Keratinocyte (primary cell): ENCODE measurements at regions not wholly inside any gene's neighbourhood (a gene's known extent, or its start where the extent isn't known, plus 50 kb on each side); places are given as distances from the start of the nearest gene placed in this dataset.

Experiments used
- EZH2 ChIP-seq: IDR thresholded peaks from one replicate; pipeline ENCODE4 v1.6.1; 2012; ENCODE audit warnings: inconsistent platforms, mild to moderate bottlenecking, low read length, moderate library complexity
- TF ChIP-seq, protein P1 (sequence below), 3 experiments: IDR thresholded peaks in 1 of 3; conservative IDR thresholded peaks in 1 of 3; optimal IDR thresholded peaks in 1 of 3; 2 replicates in 2 of 3; 3 replicates in 1 of 3; pipeline versions ENCODE3 to v1.5.1; 2011; ENCODE audit warnings: low read length in 3 of 3, mild to moderate bottlenecking in 3 of 3, moderate library complexity in 2 of 3, control low read depth in 1 of 3, inconsistent platforms in 1 of 3; ENCODE audit not compliant: insufficient read depth in 2 of 3; ENCODE audit errors: extremely low read depth in 1 of 3

DNA sequence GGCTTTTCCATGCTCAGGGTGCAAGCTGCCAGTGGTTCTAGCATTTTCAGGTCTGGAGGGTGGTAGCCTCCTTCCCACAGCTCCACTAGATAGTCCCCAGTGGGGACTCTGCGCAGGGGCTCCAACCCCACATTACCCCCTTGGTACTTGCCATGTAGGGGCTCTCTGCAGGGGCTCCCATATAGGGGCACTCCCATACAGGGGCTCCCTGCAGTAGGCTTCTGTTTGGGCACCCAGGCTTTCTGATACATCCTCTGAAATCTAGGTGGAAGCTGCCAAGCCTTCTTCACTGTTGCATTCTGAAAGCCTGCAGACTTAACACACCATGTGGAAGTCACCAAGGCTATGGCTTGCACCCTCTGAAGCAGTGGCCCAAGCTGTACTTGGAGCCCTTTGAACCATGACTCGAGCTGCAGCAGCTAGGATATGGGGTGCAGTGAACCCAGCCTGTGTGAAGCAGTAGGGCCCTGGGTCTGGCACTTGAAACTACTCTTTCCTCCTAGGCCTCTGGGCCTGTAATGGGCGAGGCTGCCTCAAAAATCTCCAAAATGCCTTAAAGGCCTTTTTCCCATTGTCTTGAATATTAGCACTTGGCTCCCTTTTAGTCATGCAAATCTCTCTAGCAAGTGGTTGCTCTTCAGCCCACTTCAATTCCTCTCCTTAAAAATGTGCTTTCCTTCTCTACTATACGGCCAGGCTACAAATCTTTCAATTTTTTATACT, 96.4 kb downstream of the TPRA1 start:
- TF ChIP-seq, protein P1, sequence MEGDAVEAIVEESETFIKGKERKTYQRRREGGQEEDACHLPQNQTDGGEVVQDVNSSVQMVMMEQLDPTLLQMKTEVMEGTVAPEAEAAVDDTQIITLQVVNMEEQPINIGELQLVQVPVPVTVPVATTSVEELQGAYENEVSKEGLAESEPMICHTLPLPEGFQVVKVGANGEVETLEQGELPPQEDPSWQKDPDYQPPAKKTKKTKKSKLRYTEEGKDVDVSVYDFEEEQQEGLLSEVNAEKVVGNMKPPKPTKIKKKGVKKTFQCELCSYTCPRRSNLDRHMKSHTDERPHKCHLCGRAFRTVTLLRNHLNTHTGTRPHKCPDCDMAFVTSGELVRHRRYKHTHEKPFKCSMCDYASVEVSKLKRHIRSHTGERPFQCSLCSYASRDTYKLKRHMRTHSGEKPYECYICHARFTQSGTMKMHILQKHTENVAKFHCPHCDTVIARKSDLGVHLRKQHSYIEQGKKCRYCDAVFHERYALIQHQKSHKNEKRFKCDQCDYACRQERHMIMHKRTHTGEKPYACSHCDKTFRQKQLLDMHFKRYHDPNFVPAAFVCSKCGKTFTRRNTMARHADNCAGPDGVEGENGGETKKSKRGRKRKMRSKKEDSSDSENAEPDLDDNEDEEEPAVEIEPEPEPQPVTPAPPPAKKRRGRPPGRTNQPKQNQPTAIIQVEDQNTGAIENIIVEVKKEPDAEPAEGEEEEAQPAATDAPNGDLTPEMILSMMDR (optimal IDR thresholded peaks at IDR 0.05 in 1 of 3, IDR thresholded peaks at IDR 0.05 in 1 of 3, conservative IDR thresholded peaks at IDR 0.05 in 1 of 3; ENCODE audit: extremely low read depth in 1 of 3, insufficient read depth in 2 of 3, low read length in 3 of 3), result no peak
- TF ChIP-seq EZH2, result no peak
